Right renal pelvis (tissue), 4 donors: ENCODE measurements at regions not wholly inside any gene's neighbourhood (a gene's known extent, or its start where the extent isn't known, plus 50 kb on each side); places are given as distances from the start of the nearest gene placed in this dataset.
"Not testable (repeated sequence)": the region's sequence is repeated elsewhere in the genome, so short reads cannot be mapped to it uniquely, and the experiment has no call there.

Experiments used
- DNase-seq, 4 donors: peaks; one replicate each; pipeline ENCODE4 v3.0.0-alpha.2; 2013; ENCODE audit warnings: low read depth in 4 of 4, low spot score in 3 of 4, missing footprints in 1 of 4

DNA sequence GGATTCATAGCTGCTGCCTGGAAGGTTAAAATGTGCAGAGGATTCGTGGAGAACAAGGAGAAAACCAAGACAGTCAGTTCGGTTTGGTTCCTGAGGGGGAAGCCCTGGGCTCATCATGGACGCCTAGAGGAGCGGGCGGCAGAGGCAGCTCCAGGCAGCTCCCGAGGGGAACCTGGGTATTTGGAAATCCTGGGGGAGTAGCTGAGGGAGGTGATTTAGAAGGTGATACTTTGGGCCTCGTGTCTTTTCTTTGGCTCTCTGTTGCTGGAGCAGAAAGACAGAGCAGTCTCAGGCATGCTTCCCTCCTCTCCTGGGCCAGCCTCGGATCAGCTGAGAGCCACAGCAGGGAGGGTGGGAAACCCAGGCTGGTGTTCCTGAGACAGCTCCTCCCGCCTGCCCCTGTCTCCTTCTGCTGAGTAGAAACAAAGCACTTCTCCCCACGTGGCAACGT, 139.5 kb downstream of the DLL1 start:
- DNase-seq: no peak

DNA sequence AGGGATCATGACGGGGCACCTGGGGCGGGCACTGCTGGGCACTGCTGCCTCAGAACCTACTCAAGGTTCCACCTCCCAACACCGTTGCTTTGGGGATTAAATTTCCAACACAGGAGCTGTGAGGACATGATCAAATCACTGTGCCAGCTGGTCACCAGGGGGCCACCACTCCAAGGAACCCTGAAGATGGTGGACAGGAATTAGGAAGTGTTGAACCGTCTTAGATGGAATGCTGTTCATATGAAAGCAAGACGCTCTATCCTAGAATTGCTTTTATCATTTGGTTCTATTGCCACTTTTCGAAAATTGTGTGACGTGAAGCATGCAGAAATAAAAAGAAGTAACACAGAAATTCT, 140.3 kb downstream of the DLL1 start:
- no peak for DNase-seq

DNA sequence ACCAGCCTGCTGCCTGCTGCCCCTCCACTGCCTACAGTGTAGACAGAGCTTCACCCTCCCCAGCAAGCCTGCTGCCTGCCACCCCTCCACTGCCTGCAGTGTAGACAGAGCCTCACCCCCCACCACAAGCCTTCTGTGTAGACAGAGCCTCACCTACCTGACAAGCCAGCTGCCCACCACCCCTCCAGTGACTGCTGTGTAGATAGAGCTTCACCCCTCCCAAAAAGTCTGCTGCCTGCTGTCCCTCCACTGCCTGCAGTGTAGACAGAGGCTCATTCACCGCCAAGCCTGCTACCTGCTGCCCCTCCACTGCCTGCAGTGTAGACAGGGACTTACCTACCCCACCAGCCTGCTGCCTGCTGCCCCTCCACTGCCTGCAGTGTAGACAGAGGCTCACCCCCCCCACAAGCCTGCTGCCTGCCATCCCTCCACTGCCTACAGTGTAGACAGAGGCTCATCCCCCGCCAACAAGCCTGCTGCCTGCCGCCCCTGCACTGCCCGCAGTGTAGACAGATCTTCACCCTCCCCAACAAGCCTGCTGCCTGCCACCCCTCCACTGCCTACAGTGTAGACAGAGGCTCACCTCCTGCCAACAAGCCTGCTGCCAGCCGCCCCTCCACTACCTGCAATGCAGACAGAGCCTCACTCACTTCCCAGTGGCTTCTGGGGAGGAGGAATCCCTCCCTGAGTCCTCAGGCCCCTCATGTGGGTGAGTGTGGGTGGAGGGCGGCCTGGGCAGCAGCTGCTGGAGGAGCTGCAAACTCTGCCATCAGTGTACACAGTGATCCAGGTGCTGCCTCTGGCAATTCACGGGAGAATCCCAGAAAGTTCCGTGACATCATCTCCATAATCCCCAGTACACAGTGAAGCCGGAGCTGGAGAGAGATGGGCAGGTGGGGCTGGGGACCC, 140.9 kb downstream of the DLL1 start:
- no peak for DNase-seq

DNA sequence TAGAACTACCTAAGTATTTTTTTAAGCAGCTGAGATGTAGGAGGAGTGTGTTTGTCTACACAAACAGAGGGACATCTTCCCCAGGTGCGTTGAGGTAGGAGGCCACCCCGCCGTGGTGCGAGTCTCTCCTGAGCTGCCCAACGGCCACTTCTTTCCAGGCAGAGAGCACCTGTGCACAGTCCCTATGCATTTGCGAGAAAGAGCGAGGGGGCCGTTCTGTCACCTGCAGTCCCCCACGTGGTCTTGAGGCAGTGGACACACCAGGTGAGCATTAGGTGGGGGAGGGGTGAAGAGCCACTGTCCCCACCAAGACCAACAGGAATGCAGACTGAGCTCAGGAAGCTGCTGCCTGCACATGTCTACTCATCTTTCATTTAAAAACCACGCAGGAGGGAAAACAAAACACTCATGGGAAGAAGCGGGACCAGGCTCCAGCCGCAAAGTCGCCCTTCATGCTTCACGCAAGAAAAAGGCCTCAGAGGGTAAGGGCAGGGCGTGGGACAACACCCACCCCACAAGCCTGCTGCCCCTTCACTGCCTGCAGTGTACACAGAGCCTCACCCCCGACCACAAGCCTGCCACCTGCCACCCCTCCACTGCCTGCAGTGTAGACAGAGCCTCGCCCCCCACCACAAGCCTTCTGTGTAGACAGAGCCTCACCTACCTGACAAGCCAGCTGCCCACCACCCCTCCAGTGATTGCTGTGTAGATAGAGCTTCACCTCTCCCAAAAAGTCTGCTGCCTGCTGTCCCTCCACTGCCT, 142.0 kb downstream of the DLL1 start:
- DNase-seq: no peak

DNA sequence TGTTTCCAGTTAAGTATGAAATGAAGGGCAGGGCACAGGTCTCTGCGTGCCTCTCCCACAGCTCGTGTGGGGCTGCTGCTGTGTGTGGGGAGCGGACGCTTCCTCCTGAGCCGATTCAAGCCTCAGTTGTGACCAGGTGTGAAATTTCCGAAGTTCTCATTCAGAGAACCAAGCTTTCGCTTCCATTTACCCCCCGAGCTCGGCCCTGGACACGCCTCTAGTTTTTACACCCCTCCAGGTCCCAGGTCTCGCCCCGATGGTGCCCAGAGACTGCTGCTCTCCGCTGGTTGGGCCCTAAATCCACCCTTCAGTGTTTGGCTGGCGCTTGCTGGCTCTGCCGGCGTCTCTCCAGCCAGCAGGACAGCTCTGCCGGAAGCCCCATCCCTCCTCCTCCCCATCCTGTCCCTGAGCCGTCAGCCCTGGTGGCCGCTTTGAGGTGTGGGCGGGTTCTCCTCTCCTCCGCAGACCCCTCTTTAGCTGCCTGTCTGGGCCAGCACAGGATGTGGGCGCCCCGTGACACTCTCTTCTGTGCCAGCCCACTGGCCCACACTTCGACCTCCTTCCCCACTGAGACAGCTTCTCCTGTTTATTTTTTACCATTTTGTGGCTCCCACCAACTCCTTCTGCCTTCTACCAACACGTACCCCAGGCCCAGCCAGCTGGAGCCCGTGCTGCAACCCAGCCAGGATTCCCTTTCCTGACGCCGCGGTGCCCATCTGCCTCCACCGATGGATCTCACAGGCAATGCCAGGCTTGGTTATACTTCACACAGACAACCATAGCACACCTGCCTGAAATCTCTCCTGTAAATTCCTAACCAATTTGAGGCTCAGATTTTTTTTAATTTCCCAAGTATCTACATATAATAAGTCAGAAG, 142.8 kb downstream of the DLL1 start:
- DNase-seq: no peak

DNA sequence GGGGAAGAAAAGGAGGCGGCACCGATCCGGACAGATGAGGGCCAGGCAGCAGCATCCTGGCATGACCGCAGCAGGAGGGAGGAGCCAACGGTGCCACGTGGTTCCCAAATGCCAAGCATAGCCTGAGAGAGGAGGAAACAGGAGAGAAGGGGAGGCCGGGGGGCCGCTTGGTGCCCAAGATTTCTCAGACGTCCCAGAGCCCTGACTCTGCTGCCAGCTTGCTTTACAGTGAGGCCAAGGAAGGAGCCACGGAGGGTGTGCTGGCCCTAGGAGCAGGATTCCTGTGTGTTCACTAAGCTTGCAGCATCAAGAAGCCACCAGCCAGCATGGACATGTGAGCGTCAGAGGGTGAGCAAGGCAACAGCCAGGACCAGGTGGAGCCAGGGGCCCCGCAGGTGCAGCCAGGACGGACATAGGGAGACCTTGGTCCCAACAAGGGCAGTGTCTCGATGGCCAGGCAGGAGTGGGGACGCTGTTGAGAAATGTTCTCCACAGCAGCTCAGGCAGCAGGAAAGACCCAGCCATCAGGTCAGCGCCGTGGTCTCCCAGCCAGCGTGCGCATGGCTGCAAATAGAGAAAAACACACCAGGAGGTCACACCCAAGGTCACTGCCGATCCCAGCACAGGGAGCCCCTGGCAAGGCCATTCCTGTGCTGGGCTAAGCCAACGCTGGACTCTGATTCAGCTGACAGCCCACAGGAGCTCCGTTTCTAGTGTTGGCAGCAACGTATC, 143.7 kb downstream of the DLL1 start:
- DNase-seq: no peak

DNA sequence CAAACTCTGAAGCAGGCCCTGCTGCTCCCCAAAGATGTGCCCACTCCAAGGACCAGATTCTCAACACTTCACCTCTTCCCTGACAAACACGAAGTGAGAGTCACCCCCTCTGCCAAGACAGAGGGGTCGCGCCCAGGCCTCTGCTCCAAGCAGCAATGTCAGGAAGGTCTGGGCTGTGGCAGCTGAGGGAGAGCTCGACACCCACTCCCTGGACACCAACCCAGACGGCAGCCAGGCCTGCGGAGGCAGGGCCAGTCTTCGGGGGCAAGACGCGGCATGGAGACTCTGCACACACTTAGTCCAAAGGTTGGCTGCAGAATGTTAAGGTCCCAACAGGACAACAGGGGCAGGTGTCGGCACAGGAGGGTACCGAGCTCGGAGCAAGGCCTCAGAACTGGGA, 144.2 kb downstream of the DLL1 start:
- no peak for DNase-seq

DNA sequence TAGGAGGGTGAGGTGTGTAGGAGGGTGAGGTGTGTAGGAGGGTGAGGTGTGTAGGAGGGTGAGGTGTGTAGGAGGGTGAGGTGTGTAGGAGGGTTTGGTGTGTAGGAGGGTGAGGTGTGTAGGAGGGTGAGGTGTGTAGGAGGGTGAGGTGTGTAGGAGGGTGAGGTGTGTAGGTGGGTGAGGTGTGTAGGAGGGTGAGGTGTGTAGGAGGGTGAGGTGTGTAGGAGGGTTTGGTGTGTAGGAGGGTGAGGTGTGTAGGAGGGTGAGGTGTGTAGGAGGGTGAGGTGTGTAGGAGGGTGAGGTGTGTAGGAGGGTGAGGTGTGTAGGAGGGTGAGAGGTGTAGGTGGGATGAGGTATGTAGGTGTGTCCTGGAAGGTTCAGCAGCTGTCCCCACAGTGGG, 144.7 kb downstream of the DLL1 start:
- DNase-seq: not testable (repeated sequence)

DNA sequence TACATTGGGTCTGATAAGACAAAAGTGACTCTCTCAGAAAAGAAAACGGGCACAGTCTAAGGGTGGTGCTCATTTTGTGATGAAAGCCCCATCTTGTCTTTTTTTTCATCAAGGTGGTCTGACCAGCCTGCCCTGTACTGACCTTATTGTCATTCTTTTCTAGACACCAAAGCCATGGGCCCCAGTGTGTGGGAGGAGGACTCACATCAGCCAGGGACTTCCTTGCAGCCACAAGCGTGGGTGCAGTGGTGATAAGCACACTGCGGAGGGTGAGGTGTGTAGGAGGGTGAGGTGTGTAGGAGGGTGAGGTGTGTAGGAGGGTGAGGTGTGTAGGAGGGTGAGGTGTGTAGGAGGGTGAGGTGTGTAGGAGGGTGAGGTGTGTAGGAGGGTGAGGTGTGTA, 145.2 kb downstream of the DLL1 start:
- not testable (repeated sequence) for DNase-seq

DNA sequence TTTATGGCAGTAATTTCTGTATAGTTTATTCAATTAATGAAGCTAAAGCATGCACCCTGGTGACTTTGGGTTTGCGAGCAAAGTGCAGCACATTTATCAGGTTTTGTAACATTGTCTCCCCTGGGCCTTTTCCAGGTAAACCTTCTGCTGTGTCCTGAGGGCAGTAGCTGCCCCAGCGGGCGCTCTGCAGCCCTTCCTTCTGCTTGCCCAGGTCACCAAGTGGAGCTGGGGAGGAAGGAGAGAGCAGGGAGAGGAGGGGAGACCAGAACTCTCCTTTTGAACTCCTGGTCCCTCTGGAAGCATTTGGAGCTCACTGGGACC, 145.6 kb downstream of the DLL1 start:
- no peak for DNase-seq

DNA sequence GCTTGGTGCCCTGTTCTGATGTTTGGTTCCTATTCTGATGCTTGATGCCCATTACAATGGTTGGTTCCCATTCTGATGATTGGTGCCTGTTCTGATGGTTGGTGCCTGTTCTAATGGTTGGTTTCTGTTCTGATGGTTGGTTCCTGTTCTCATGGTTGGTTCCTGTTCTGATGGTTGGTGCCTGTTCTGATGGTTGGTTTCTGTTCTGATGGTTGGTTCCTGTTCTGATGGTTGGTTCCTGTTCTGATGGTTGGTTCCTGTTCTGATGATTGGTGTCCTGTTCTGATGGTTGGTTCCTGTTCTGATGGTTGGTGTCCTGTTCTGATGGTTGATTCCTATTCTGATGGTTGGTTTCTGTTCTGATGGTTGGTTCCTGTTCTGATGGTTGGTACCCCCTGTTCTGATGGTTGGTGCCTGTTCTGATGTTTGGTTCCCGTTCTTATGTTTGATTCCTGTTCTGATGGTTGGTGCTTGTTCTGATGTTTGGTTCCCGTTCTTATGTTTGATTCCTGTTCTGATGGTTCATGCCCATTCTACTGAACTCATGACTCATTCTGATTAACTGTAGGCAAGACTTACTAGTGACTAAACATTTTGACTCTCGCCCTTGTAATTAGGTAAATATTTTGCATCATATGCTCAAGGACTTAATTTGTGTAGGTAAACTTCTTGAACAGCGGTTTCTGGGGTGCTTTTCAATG, 146.2 kb downstream of the DLL1 start:
- DNase-seq: no peak

DNA sequence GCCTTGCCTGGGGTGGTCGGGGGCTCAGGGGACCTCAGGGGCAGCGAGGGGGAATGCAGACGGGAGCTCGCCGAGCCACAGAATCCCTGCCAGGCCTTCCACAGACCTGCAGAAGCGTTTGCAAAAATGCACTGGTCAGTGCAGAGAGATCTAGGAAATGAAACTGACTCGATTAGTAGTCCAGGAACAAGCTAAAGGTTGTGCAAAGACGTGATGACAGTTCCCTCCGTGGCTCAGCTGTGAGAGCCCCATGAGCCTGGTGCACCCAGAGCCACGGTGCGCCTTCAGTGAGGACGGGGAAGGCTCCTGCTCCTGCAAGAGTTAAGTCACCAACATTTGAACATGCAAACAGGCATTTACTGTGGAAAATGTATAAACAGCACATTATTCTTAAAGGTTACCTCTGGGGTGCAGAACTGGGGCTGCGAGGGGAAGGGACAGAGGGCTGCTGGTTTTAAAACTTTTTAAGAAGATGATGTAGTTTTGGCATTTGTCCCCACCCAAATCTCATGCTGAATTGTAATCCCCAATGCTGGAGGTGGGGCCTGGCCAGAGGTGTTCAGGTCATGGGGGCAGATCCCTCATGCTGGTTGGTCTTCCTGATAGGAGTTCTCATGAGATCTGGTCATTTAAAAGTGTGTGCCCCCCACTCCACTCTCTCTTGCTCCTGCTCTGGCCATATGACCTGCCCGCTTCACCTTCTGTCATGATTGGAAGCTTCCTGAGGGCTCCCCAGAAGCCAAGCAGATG, 147.3 kb downstream of the DLL1 start:
- DNase-seq: no peak

DNA sequence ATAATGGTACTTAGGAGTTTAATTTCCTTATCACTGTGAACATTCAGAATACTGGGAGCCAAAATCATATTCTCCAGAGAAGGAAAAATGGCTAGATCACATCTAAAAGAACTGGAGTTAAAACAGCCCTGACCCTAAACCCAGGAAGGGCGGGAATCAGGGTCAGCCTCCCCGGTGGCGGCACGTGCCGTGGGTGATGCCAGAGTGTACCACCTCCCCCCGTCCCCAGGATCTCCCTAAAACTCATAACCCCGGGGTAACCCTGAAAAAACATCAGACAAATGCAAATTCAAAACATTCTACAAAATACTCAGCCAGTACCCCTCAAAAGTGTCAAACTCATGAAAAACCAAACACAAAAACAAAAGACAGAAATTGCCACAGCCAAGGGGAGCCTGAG, 148.3 kb downstream of the DLL1 start:
- no peak for DNase-seq

DNA sequence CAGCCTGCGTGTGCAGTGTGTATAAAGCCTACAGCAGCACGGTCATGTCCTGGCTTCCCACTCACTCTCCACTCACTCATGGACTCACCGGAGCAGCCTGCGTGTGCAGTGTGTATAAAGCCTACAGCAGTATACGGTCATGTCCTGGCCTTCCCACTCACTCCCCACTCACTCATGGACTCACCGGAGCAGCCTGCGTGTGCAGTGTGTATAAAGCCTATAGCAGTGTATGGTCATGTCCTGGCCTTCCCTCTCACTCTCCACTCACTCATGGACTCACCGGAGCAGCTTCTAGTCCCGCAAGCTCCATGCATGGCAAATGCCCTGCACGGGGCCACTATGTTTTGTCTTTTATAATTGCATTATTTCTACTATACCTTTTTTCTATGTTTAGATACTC, 149.8 kb downstream of the DLL1 start:
- DNase-seq: not testable (repeated sequence)

DNA sequence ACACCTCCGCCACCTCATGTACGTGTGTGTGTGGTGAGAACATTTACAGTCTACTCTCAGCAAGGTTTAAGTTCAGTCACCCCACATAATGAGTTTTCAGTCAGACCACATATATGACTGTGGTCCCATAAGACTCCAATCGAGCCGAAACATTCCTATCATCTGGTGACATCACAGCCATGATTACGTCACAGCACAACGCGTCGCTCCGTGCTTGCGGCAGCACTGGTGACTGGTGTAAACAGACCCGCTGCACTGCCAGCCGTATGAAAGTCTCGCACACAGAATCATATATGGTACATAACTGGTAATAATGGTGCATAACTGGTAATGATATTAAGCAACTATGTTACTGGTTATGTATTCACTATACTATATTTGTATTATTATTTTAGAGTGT, 150.7 kb downstream of the DLL1 start:
- DNase-seq: no peak

DNA sequence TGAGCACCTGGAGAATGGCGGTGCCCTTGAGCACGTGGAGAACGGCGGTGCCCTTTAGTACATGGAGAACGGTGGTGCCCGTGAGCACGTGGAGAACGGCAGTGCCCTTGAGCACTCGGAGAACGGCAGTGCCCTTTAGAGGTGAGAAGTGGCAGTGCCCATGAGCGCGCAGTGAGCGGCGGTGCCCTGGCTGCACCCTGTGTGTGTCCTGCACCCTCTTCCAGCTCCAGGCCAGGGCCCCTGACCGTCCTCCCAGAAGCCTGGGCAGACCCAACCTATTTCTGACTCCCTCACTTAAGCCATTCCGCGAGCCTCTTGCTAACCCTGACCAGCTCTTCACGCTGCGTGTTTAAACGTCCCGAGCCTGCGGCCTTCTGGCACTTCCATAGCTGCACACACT, 151.3 kb downstream of the DLL1 start:
- DNase-seq: no peak

DNA sequence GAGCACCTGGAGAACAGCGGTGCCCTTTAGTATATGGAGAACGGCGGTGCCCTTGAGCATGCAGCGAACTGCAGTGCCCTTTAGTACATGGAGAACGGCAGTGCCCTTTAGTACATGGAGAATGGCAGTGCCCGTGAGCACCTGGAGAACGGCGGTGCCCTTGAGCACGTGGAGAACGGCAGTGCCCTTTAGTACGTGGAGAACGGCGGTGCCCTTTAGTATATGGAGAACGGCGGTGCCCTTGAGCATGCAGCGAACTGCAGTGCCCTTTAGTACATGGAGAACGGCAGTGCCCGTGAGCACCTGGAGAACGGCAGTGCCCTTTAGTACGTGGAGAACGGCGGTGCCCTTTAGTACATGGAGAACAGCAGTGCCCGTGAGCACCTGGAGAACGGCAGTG, 151.8 kb downstream of the DLL1 start:
- not testable (repeated sequence) for DNase-seq

DNA sequence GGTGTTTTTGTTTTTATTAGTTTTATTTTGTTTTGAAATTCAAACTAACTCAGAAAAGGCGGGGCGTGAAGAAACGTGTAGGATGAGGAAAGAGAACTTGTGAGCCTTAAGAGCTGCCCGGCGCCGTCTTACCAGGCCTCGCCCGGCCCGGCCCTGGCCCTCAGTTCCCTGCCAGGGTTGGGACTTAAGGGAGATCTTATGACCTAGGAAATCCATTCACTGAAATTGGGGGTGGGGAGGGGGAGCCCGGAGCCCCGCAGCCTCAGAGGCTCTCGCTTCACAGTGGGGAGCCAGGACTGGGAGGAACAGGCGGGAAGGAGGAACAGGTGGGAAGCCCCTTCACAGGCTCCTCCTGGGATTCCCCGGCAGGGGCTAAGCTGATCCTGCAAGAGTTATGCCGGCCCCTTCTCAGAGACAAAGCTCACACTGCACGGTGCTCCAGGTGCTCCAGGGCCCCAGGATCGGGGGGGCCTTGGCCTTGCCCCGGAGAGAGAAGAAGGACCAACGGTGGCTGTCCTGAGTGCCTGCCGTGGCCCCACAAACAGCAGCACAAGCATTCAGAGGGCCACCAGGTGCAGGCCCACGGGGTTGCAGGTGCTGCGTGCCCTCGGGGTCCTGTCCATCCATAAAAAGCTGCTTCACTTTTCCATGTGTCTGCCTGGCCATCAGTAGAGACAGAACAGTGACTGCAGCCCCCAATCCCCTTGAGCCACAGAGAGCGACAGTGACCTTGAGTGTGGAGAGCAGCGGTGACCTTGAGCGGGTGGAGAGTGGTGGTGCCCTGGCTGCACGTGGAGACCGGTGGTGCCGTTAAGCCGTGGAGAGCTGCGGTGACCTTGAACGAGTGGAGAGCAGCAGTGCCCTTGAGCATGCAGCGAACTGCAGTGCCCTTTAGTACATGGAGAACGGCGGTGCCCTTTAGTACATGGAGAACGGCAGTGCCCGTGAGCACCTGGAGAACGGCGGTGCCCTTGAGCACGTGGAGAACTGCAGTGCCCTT, 152.7 kb downstream of the DLL1 start:
- no peak for DNase-seq
